RWPE1 (cell line): ENCODE measurements at regions not wholly inside any gene's neighbourhood (a gene's known extent, or its start where the extent isn't known, plus 50 kb on each side); places are given as distances from the start of the nearest gene placed in this dataset.

Experiments
- CTCF ChIA-PET: fragments of 350-600 bp; sonication (Branson Sonifier 250); formaldehyde crosslinking; extraction: SDS; loops from one replicate; lab custom pipeline; 2021; lab: Yijun Ruan, JAX
- POLR2A ChIA-PET: fragments of 400-600 bp; formaldehyde crosslinking; extraction: SDS; loops from one replicate; lab custom pipeline; 2020; ENCODE audit warnings: antibody characterized with exemption; ENCODE audit not compliant: low non-redundant PET; lab: Yijun Ruan, JAX
- DNase-seq: peaks from one replicate; pipeline ENCODE4 v3.0.0; 2012; ENCODE audit warnings: low spot score
- H3K27ac ChIP-seq: fragments of 450-650 bp; 2 replicates; pipeline ENCODE4 v1.5.1; 2017
- TF ChIP-seq, protein P1 (sequence below): fragments of 450-650 bp; conservative IDR thresholded peaks from 2 replicates; pipeline ENCODE4 v1.5.1; 2017; ENCODE audit warnings: low read depth, mild to moderate bottlenecking

GRCh38 chr18:11512096-11513025, 97.0 kb upstream of the SLC35G4 start:
- POLR2A ChIA-PET: no interaction called here
- DNase-seq: peak; percentile 36
- no peak overlapping the region for H3K27ac ChIP-seq
- TF ChIP-seq, protein P1, sequence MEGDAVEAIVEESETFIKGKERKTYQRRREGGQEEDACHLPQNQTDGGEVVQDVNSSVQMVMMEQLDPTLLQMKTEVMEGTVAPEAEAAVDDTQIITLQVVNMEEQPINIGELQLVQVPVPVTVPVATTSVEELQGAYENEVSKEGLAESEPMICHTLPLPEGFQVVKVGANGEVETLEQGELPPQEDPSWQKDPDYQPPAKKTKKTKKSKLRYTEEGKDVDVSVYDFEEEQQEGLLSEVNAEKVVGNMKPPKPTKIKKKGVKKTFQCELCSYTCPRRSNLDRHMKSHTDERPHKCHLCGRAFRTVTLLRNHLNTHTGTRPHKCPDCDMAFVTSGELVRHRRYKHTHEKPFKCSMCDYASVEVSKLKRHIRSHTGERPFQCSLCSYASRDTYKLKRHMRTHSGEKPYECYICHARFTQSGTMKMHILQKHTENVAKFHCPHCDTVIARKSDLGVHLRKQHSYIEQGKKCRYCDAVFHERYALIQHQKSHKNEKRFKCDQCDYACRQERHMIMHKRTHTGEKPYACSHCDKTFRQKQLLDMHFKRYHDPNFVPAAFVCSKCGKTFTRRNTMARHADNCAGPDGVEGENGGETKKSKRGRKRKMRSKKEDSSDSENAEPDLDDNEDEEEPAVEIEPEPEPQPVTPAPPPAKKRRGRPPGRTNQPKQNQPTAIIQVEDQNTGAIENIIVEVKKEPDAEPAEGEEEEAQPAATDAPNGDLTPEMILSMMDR: no peak; the same call in 1 of the 2 replicates
- CTCF ChIA-PET: interaction anchor here (0.5 to 2.5 kb wide), 23 partner anchors 9 to 1650 kb away, joined by 3 to 24 read pairs (median 3); no protein-coding TSS in a partner anchor

DNA sequence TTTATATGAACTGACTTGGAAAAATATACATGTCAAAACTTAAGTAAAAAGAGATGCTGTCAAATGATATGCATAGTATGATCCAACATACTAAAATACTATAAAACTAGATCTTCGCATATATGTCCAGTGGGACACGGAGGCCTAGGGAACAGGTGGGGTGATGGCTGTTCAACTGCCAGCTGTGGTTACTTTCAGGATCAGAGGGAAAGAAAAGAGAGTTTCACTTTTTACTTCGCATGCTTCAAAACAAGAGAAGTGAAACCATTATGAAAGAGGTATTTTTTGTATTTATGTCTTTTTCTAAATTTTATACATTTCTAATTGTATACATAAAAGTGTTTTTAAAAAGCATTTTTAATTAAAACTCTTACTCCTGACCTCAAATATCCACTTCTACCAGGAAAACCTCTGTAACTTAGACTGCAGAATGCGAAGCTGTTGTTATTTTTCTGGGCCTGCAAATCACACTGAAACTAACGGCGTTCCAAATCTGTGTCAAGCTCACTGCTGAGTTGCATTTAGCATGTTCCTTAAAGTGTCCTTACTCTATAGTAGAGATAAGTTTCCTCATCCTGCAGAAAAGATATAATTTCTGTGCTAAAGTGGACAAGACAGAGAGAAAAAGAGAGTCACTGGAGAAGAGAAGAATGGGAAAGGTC, 97.8 kb upstream of the SLC35G4 start:
- TF ChIP-seq, protein P1: no peak
- ChIA-PET POLR2A (no interaction called here), CTCF (interaction anchor here (0.6 to 2.5 kb wide), 3 partner anchors 195 to 338 kb away, joined by 3 to 24 read pairs (median 8); no protein-coding TSS in a partner anchor)
- DNase-seq: no peak
- H3K27ac ChIP-seq: no peak overlapping the region

DNA sequence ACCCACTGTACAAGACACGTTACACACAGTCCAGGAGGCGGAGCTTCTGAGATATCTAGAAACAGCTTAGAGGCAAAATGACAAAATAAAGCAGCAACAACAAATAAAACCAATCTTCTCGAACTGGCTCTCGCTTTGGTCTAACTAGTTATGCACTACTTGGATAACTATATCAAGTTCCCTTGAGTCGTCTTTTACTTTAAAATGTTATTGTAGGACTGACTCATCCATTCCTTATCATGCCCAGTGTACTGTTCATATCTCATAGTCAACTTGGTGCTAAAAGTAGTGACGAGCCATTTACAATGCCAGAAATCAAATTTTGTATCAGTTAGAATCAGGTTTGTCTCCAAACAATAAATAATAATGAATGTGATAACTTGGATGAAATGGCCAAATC, 102.5 kb upstream of the SLC35G4 start:
- no peak overlapping the region for H3K27ac ChIP-seq
- CTCF ChIA-PET: no interaction called here
- TF ChIP-seq, protein P1: no peak
- no peak for DNase-seq
- POLR2A ChIA-PET: no interaction called here

GRCh38 chr18:11505993-11506392, 103.4 kb upstream of the SLC35G4 start:
- DNase-seq: no peak
- CTCF ChIA-PET: interaction anchor here (0.6 to 1.3 kb wide), 3 partner anchors 13 to 195 kb away, joined by 3 to 4 read pairs (median 3); no protein-coding TSS in a partner anchor
- no peak overlapping the region for H3K27ac ChIP-seq
- TF ChIP-seq, protein P1: no peak
- POLR2A ChIA-PET: no interaction called here

DNA sequence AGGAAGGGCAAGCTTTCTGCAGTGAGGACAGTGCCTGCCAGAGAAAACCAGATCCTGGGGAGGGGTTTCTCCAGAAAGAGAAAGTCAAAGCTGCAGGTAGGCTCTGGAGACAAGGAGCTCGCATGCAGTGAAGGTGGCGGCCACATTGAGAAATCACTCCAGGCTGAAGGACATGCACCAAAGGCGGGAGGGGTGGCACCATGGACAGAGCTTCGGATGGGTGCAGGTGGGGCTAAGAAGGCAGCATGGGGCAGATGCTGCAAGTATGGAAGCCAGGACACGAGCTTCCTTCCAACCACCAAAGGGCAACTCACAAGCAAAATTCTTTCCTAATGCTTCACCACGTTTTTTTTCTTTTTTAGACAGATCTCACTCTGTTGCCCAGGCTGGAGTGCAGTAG, 104.4 kb upstream of the SLC35G4 start:
- ChIA-PET CTCF (interaction anchor here (0.7 to 1.3 kb wide), 2 partner anchors 194 to 721 kb away, joined by 3 read pairs; no protein-coding TSS in a partner anchor), POLR2A (no interaction called here)
- no peak for DNase-seq
- H3K27ac ChIP-seq: no peak overlapping the region
- TF ChIP-seq, protein P1: no peak

- ChIA-PET CTCF (interaction anchor here (0.8 kb wide), 1 partner anchor 57 kb away, joined by 3 read pairs; no protein-coding TSS in a partner anchor), POLR2A (no interaction called here)
- TF ChIP-seq, protein P1: no peak
- H3K27ac ChIP-seq: no peak overlapping the region
- DNase-seq: no peak
Observed at GRCh38 chr18:11502368-11502767, 107.0 kb upstream of the SLC35G4 start.
